Endothelial cell of umbilical vein (primary cell): ENCODE measurements at regions not wholly inside any gene's neighbourhood (a gene's known extent, or its start where the extent isn't known, plus 50 kb on each side); places are given as distances from the start of the nearest gene placed in this dataset.
"Not testable (repeated sequence)": the region's sequence is repeated elsewhere in the genome, so short reads cannot be mapped to it uniquely, and the experiment has no call there.

Experiments
- BruUV-seq: library from RNA; stranded (reverse); fragments of 400-500 nt; replicated peaks from 2 replicates; lab custom pipeline; 2021; lab: Mats Ljungman, UMichigan
- CTCF ChIA-PET: fragments of 300-600, 350-600 bp; sonication (Branson Sonifier 250); formaldehyde crosslinking; loops from one replicate; lab custom pipeline; 2021; ENCODE audit warnings: antibody characterized with exemption, inconsistent platforms; lab: Charles Lee
- POLR2A ChIA-PET: fragments of 300-600, 350-600 bp; sonication (Branson Sonifier 250); formaldehyde crosslinking; loops from one replicate; lab custom pipeline; 2021; ENCODE audit warnings: antibody characterized with exemption, inconsistent platforms; lab: Charles Lee
- DNase-seq: peaks from one replicate; pipeline ENCODE4 v3.0.0-alpha.2; 2011; ENCODE audit warnings: low read depth, low spot score
- FAIRE-seq: peaks from 2 replicates; lab custom pipeline; 2011; peaks lifted over from hg19 to GRCh38; lab: Jason Lieb, UNC
- H2AFZ ChIP-seq: 2 replicates; pipeline ENCODE4 v1.6.0; 2012; ENCODE audit warnings: low read depth, low read length, control low read depth, inconsistent platforms
- H3K27ac ChIP-seq: 2 replicates; pipeline ENCODE4 v1.5.1; 2011; ENCODE audit warnings: low read depth, mild to moderate bottlenecking, control low read depth, low read length, moderate library complexity; ENCODE audit not compliant: insufficient read depth
- H3K27me3 ChIP-seq, 2 experiments: 2 replicates each; pipeline versions ENCODE4 v1.6.0 to v1.6.1; 2011; ENCODE audit warnings: low read length in 2 of 2, mixed read lengths in 1 of 2; ENCODE audit not compliant: control insufficient read depth in 2 of 2, insufficient read depth in 2 of 2
- H3K36me3 ChIP-seq, 2 experiments: 2 replicates in 1 of 2; 3 replicates in 1 of 2; pipeline ENCODE4 v1.5.1; 2011; ENCODE audit warnings: low read length in 2 of 2, mild to moderate bottlenecking in 1 of 2, moderate library complexity in 1 of 2; ENCODE audit not compliant: control insufficient read depth in 2 of 2, insufficient read depth in 2 of 2; ENCODE audit errors: extremely low read depth in 1 of 2
- H3K4me1 ChIP-seq: 3 replicates; pipeline ENCODE4 v1.5.1; 2011; ENCODE audit warnings: mild to moderate bottlenecking, low read length; ENCODE audit not compliant: control insufficient read depth, insufficient read depth; ENCODE audit errors: extremely low read depth
- H3K4me2 ChIP-seq: 2 replicates; pipeline ENCODE4 v1.6.1; 2011; ENCODE audit warnings: low read length, control low read depth, mixed read lengths; ENCODE audit not compliant: insufficient read depth
- H3K4me3 ChIP-seq, 3 experiments: fragments of 200-600 bp in 1 of 3; sonication (generic), shearing (Covaris generic) in 1 of 3; replicated peaks in 1 of 3; 2 replicates each; pipeline ENCODE4 v1.5.1; 2011 to 2016; ENCODE audit warnings: control low read depth in 3 of 3, low read length in 3 of 3, mild to moderate bottlenecking in 2 of 3, inconsistent platforms in 1 of 3, low read depth in 1 of 3, moderate library complexity in 1 of 3; ENCODE audit not compliant: insufficient read depth in 1 of 3
- H3K79me2 ChIP-seq: 2 replicates; pipeline ENCODE4 v1.6.0; 2012; ENCODE audit warnings: low read length, inconsistent platforms; ENCODE audit not compliant: control insufficient read depth, insufficient read depth
- H3K9ac ChIP-seq: replicated peaks from 2 replicates; pipeline ENCODE3; 2011; ENCODE audit warnings: low read length, control low read depth; ENCODE audit not compliant: insufficient read depth; ENCODE audit errors: extremely low read depth
- H3K9me1 ChIP-seq: replicated peaks from 3 replicates; pipeline ENCODE4 v1.6.0; 2011; ENCODE audit warnings: mild to moderate bottlenecking, low read length; ENCODE audit not compliant: control insufficient read depth, insufficient read depth; ENCODE audit errors: extremely low read depth
- H3K9me3 ChIP-seq: replicated peaks from 2 replicates; pipeline ENCODE4 v1.5.1; 2012; ENCODE audit warnings: low read length, inconsistent platforms; ENCODE audit not compliant: control insufficient read depth, insufficient read depth
- H4K20me1 ChIP-seq: replicated peaks from 2 replicates; pipeline ENCODE3; 2011; ENCODE audit warnings: mild to moderate bottlenecking, low read length; ENCODE audit not compliant: control insufficient read depth, insufficient read depth; ENCODE audit errors: extremely low read depth
- CTCF ChIP-seq, 2 donors: IDR thresholded peaks; 1 replicate in 1 of 2; 2 replicates in 1 of 2; pipeline ENCODE4 v1.5.1; 2011; ENCODE audit warnings: low read length in 2 of 2, mild to moderate bottlenecking in 2 of 2, moderate library complexity in 2 of 2, control low read depth in 1 of 2, inconsistent platforms in 1 of 2, low read depth in 1 of 2; ENCODE audit not compliant: insufficient read depth in 1 of 2; ENCODE audit errors: extremely low read depth in 1 of 2
- EZH2 ChIP-seq: IDR thresholded peaks from 2 replicates; pipeline ENCODE4 v1.6.1; 2012; ENCODE audit warnings: borderline replicate concordance, low read depth, mild to moderate bottlenecking, moderate library complexity, low read length, inconsistent platforms; ENCODE audit not compliant: severe bottlenecking
- FOS ChIP-seq: IDR thresholded peaks from 2 replicates; pipeline ENCODE4 v1.6.1; 2011; ENCODE audit warnings: mild to moderate bottlenecking, low read length, moderate library complexity, borderline replicate concordance; ENCODE audit not compliant: insufficient read depth
- GATA2 ChIP-seq: IDR thresholded peaks from 2 replicates; pipeline ENCODE4 v1.7.0; 2011; ENCODE audit warnings: low read depth, mild to moderate bottlenecking, moderate library complexity, mixed read lengths, low read length; ENCODE audit not compliant: insufficient read length, insufficient read depth
- JUN ChIP-seq: IDR thresholded peaks from 2 replicates; pipeline ENCODE4 v1.6.1; 2011; ENCODE audit warnings: borderline replicate concordance, low read depth; ENCODE audit not compliant: insufficient read length, insufficient read depth
- MYC ChIP-seq: IDR thresholded peaks from one replicate; pipeline ENCODE4 v1.6.1; 2011; ENCODE audit warnings: mild to moderate bottlenecking, low read depth, low read length
- POLR2A ChIP-seq: IDR thresholded peaks from 2 replicates; pipeline ENCODE4 v1.6.1; 2012; ENCODE audit warnings: low read depth, mild to moderate bottlenecking, control low read depth, low read length
- POLR2AphosphoS5 ChIP-seq: IDR thresholded peaks from 2 replicates; pipeline ENCODE4 v1.6.1; 2012; ENCODE audit warnings: low read depth, mild to moderate bottlenecking, control low read depth, low read length, moderate library complexity; ENCODE audit not compliant: insufficient read depth
- dilution Hi-C: fragments of 300-500 bp; cut with MboI; formaldehyde crosslinking; loops from one replicate; pipeline ENCODE4 v1.15.0; 2019; ENCODE audit warnings: low sequenced_read_pairs; ENCODE audit not compliant: extremely low pct_ligation_motif_present
- intact Hi-C: fragments of 100-400 bp; cut with micrococcal nuclease; formaldehyde crosslinking; loops from one replicate; pipeline ENCODE4 v1.10.0; 2022
- TF ChIP-seq, protein P1 (sequence below): IDR thresholded peaks from 2 replicates; pipeline ENCODE4 v1.6.1; 2011; ENCODE audit not compliant: insufficient read depth, insufficient read length

GRCh38 chr1:69090752-69091151 is 477.0 kb upstream of the LRRC7 start:
- H3K9me1 ChIP-seq: no peaks in the 10 kb centered on the region
- dilution Hi-C loops: no loop called here
- no peak for DNase-seq
- no peak overlapping the region for H3K9ac ChIP-seq
- no TSS peak for BruUV-seq
- FAIRE-seq: no peak
- H4K20me1 ChIP-seq: no peaks in the 10 kb centered on the region
- ChIA-PET POLR2A (no interaction called here), CTCF (interaction anchor here (0.6 kb wide), 1 partner anchor 438 kb away, joined by 3 read pairs; no protein-coding TSS in a partner anchor)
- H2AFZ ChIP-seq: no peak overlapping the region
- intact Hi-C loops: no loop called here
- H3K27me3 ChIP-seq: no peaks in the 10 kb centered on the region
- H3K36me3 ChIP-seq: no peaks in the 10 kb centered on the region
- no peaks in the 10 kb centered on the region for H3K4me1 ChIP-seq
- no peaks in the 10 kb centered on the region for H3K79me2 ChIP-seq
- H3K27ac ChIP-seq: no peak overlapping the region
- no peak overlapping the region for H3K4me2 ChIP-seq
- no peak overlapping the region for H3K4me3 ChIP-seq
- no peaks in the 10 kb centered on the region for H3K9me3 ChIP-seq
- TF ChIP-seq POLR2A (no peak), JUN (no peak), CTCF (IDR thresholded peaks at IDR 0.05; ENCODE audit: extremely low read depth in 1 of 2, insufficient read depth in 1 of 2, low read depth in 1 of 2, low read length in 2 of 2) (no peak), MYC (no peak), FOS (no peak), EZH2 (no peak), POLR2AphosphoS5 (no peak), GATA2 (no peak)
- TF ChIP-seq, protein P1, sequence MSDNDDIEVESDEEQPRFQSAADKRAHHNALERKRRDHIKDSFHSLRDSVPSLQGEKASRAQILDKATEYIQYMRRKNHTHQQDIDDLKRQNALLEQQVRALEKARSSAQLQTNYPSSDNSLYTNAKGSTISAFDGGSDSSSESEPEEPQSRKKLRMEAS: no peak

- H3K79me2 ChIP-seq, H3K9me1 ChIP-seq, H4K20me1 ChIP-seq, H3K9ac ChIP-seq, FAIRE-seq, H3K4me2 ChIP-seq, POLR2A ChIA-PET, H2AFZ ChIP-seq, BruUV-seq, H3K27ac ChIP-seq, DNase-seq, H3K27me3 ChIP-seq, CTCF ChIA-PET, H3K36me3 ChIP-seq, intact Hi-C loops, H3K4me1 ChIP-seq, H3K4me3 ChIP-seq, dilution Hi-C loops, H3K9me3 ChIP-seq: not testable (repeated sequence)
These were observed 465.7 kb upstream of the LRRC7 start for GRCh38 chr1:69102058-69102457.
